ENCODE measurements at regions not wholly inside any gene's neighbourhood (a gene's known extent, or its start where the extent isn't known, plus 50 kb on each side); places are given as distances from the start of the nearest gene placed in this dataset.

DNA sequence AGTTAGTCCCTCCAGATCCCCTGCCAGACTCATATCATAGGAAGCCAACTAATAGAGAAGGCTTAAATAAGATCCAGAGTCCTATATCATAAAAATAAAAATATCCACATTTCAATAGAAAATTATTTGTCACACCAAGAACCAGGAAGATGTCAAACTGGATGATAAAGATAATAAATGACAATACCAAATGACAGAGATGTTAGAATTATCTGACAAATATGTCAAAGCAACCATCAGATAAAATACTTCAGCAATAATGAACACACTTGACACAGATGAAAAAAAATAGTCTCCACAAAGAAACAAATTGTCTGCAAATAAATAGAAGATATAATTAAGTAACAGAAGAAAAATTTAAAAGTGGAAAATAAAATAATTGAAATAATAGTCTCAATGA, 300.7 kb upstream of the FTMT start (continued):
- TF ChIP-seq REST (IDR thresholded peaks at IDR 0.05; ENCODE audit: low read depth, low read length) (no peak), NRF1 (IDR thresholded peaks at IDR 0.05; ENCODE audit: low read depth, low read length) (no peak), MEF2A (IDR thresholded peaks at IDR 0.05; ENCODE audit: borderline replicate concordance, low read depth) (no peak)

DNA sequence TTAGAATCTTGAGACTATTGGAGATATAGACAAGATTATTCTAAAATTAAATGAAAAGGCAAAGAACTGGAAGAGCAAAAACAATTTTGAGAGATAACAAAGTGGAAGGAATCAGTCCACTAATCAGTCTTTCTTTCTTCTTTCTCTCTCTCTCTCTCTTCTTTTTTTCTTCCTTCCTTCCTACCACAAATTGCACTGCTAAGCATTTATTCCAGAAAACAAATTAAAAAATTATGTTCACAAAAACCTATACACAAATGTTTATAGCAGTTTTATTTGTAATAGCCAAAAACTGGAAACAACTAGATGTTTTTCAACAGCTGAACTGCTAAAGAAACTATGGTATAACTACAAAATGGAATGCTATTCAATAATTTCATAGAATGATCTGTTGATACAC, 291.9 kb upstream of the FTMT start:
- no peaks in the 10 kb centered on the region for H3F3A ChIP-seq (replicated peaks; ENCODE audit: insufficient read depth)
- no peaks in the 10 kb centered on the region for H3K4me1 ChIP-seq (ENCODE audit: control insufficient read depth in 1 of 2, insufficient read depth in 2 of 2, low read depth in 1 of 2, low read length in 1 of 2)
- TF ChIP-seq, protein P1, sequence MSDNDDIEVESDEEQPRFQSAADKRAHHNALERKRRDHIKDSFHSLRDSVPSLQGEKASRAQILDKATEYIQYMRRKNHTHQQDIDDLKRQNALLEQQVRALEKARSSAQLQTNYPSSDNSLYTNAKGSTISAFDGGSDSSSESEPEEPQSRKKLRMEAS (IDR thresholded peaks at IDR 0.05; ENCODE audit: low read depth), result no peak
- TF ChIP-seq MXI1 (IDR thresholded peaks at IDR 0.05; ENCODE audit: low read depth, low read length) (no peak), RFX5 (IDR thresholded peaks at IDR 0.05; ENCODE audit: low read length) (no peak)
- POLR2A ChIA-PET, result no interaction called here
- no peaks in the 10 kb centered on the region for H3K27me3 ChIP-seq (ENCODE audit: insufficient read depth)
- H3K4me2 ChIP-seq, result no peak overlapping the region
- no peak overlapping the region for H3K4me3 ChIP-seq (ENCODE audit: low read depth in 2 of 2, low read length in 1 of 2)
- CTCF ChIA-PET, result no interaction called here
- H3K36me3 ChIP-seq (replicated peaks in 1 of 2; ENCODE audit: control insufficient read depth in 1 of 2, insufficient read depth in 2 of 2, low read length in 1 of 2), result no peaks in the 10 kb centered on the region
- H3K9me2 ChIP-seq, result no peaks in the 10 kb centered on the region
- no peak overlapping the region for H2AFZ ChIP-seq (ENCODE audit: low read depth)
- H4K20me1 ChIP-seq (ENCODE audit: insufficient read depth), result no peaks in the 10 kb centered on the region
- no peaks in the 10 kb centered on the region for H3K79me2 ChIP-seq (ENCODE audit: insufficient read depth)
- no peak overlapping the region for H3K9ac ChIP-seq
- no peaks in the 10 kb centered on the region for H3K9me3 ChIP-seq
- H3K27ac ChIP-seq (ENCODE audit: low read depth in 2 of 2, low read length in 1 of 2), result no peak overlapping the region
- DNase-seq, result no peak

DNA sequence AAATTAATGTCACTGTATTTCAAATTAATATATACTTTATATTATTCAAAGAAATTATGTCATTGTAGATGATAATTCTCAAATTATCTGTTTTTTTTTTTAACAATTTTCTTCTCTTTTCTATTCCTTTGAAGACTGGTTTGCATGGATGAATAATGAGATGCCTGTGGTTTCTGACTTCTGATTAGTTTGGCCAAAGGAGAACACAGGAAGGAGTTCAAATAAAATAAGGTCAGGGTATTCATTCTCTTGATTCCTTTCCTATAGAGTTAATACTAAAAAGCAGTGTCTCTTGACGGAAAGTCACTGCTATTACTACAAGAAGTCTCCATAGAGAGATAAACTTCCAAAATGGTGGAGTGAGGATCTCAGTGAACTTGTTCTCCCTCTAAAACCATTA, 279.6 kb upstream of the FTMT start:
- H3K27ac ChIP-seq (ENCODE audit: low read depth in 2 of 2, low read length in 1 of 2), result no peak overlapping the region
- no peak for DNase-seq
- no peaks in the 10 kb centered on the region for H3K36me3 ChIP-seq (replicated peaks in 1 of 2; ENCODE audit: control insufficient read depth in 1 of 2, insufficient read depth in 2 of 2, low read length in 1 of 2)
- H3K4me2 ChIP-seq, result no peak overlapping the region
- POLR2A ChIA-PET, result no interaction called here
- H3K9ac ChIP-seq, result no peak overlapping the region
- no peaks in the 10 kb centered on the region for H3F3A ChIP-seq (replicated peaks; ENCODE audit: insufficient read depth)
- H3K79me2 ChIP-seq (ENCODE audit: insufficient read depth), result no peaks in the 10 kb centered on the region
- 57% methylated on average over 1 of the region's 1 CpG for WGBS (ENCODE audit: low lambda C conversion rate)
- H3K4me1 ChIP-seq (ENCODE audit: control insufficient read depth in 1 of 2, insufficient read depth in 2 of 2, low read depth in 1 of 2, low read length in 1 of 2), result no peaks in the 10 kb centered on the region
- H3K9me2 ChIP-seq, result no peaks in the 10 kb centered on the region
- no peaks in the 10 kb centered on the region for H3K27me3 ChIP-seq (ENCODE audit: insufficient read depth)
- H3K9me3 ChIP-seq, result no peaks in the 10 kb centered on the region
- no peaks in the 10 kb centered on the region for H4K20me1 ChIP-seq (ENCODE audit: insufficient read depth)
- no peak overlapping the region for H2AFZ ChIP-seq (ENCODE audit: low read depth)
- H3K4me3 ChIP-seq (ENCODE audit: low read depth in 2 of 2, low read length in 1 of 2), result no peak overlapping the region
- CTCF ChIA-PET, result no interaction called here
- TF ChIP-seq RXRA (IDR thresholded peaks at IDR 0.05; ENCODE audit: borderline replicate concordance, low read depth) (no peak), FOXJ3 (CRISPR knock-in tag; IDR thresholded peaks at IDR 0.05) (no peak), FOXM1 (IDR thresholded peaks at IDR 0.05; ENCODE audit: low read depth) (no peak), EZH2phosphoT487 (IDR thresholded peaks at IDR 0.05; ENCODE audit: borderline replicate concordance, low read depth) (no peak), USF2 (IDR thresholded peaks at IDR 0.05; ENCODE audit: borderline replicate concordance, low read depth, low read length) (no peak), NRF1 (IDR thresholded peaks at IDR 0.05; ENCODE audit: low read depth, low read length) (no peak), SIN3A (IDR thresholded peaks at IDR 0.05; ENCODE audit: borderline replicate concordance, low read depth, low read length) (no peak), YY1 (IDR thresholded peaks at IDR 0.05; ENCODE audit: low read depth) (no peak), FOSL2 (IDR thresholded peaks at IDR 0.05; ENCODE audit: borderline replicate concordance, low read depth) (no peak), TEAD4 (IDR thresholded peaks at IDR 0.05; ENCODE audit: borderline replicate concordance, insufficient read depth) (no peak), NFIC (IDR thresholded peaks at IDR 0.05; ENCODE audit: borderline replicate concordance) (no peak), TCF12 (IDR thresholded peaks at IDR 0.05) (no peak), JUND (IDR thresholded peaks at IDR 0.05) (no peak), USF1 (IDR thresholded peaks at IDR 0.05; ENCODE audit: borderline replicate concordance, low read depth) (no peak)
- TF ChIP-seq, protein P1 (IDR thresholded peaks at IDR 0.05; ENCODE audit: low read depth), result no peak
- TF ChIP-seq, protein P2, sequence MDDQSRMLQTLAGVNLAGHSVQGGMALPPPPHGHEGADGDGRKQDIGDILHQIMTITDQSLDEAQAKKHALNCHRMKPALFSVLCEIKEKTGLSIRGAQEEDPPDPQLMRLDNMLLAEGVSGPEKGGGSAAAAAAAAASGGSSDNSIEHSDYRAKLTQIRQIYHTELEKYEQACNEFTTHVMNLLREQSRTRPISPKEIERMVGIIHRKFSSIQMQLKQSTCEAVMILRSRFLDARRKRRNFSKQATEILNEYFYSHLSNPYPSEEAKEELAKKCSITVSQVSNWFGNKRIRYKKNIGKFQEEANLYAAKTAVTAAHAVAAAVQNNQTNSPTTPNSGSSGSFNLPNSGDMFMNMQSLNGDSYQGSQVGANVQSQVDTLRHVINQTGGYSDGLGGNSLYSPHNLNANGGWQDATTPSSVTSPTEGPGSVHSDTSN (IDR thresholded peaks at IDR 0.05), result no peak

Measured in SK-N-SH (cell line).